NCI-H2196 treated with DMSO at 0.1 percent for 48 hours (cell line): ENCODE measurements at regions not wholly inside any gene's neighbourhood (a gene's known extent, or its start where the extent isn't known, plus 50 kb on each side); places are given as distances from the start of the nearest gene placed in this dataset.

ENCODE experiments used
- DNase-seq: peaks from one replicate; lab custom pipeline; 2025; ENCODE audit not compliant: unreplicated experiment; lab: John Stamatoyannopoulos, UW

GRCh38 chr10:3692387-3692999, 92.5 kb downstream of the KLF6 start:
- no peak for DNase-seq

- no peak for DNase-seq
Observed at GRCh38 chr10:3691482-3691881, 93.5 kb downstream of the KLF6 start.

- no peak for DNase-seq
Observed at GRCh38 chr10:3689871-3690510, 95.0 kb downstream of the KLF6 start.

DNA sequence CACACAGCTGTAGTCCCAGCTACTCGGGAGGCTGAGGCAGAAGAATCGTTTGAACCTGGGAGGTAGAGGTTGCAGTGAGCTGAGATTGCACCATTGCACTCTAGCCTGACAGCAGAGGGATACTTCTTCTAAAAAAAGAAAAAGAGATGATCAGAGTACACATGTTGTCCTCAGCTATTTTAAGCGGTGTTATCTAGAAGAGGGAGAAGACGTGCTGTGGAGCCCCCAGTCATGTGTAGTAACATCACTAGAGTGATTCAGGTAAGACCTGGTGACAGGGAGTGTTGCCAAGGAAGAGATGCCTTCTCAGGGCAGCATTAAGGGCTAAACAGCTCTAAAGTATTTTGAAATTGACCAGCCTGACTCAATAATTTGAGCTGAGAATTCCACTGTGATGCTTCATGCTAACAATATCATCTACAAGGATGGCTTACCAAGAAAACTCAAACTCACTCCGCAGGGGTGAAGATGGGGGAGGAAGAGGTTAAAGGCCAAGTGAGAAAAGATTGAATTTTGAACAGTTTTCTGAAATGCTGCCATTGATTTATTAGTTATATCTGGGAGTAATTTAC, 97.4 kb downstream of the KLF6 start:
- no peak for DNase-seq

DNA sequence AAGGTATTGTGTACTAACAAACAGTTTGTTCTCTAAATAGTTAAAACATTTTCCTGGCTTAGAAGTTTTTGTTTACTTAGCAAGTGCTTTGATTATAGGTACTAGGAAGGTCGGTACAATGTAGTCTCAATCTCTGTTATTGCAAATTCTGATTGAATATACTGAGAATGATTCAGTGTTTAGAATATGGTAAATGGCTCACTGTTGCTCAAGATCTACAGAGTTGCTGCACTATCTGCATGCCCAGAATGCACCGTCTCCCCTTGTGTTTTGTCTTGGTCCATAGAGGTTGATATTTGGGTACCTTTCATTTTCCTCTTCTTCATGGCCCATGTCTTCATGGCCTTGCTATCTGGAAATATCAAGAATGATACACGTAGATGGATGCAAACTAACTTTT, 99.6 kb downstream of the KLF6 start:
- no peak for DNase-seq

GRCh38 chr10:3684891-3685290, 100.1 kb downstream of the KLF6 start:
- DNase-seq: no peak

- no peak for DNase-seq
Observed at GRCh38 chr10:3683560-3683959, 101.4 kb downstream of the KLF6 start.

DNA sequence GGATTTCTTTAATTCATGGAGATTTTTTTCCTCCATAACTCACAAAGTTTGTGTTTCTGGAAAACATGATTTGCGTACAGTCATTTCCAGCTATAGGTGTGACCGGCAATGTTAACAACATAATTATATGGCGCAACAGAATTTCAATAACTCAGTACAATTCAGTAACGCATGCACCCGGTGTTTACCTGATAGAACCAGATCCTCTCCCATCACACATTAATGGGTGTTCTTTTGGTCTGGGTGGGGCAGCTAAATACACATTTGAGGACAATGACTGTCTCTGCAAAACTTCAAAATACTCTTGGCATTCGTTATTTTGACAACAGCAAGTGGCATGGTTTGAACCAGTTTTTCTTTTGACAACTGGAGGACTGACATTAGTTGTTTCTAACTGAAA, 102.3 kb downstream of the KLF6 start:
- no peak for DNase-seq

- no peak for DNase-seq
Observed at GRCh38 chr10:3681642-3682554, 103.1 kb downstream of the KLF6 start.

- DNase-seq: no peak
Observed at GRCh38 chr10:3679950-3680629, 104.9 kb downstream of the KLF6 start.

DNA sequence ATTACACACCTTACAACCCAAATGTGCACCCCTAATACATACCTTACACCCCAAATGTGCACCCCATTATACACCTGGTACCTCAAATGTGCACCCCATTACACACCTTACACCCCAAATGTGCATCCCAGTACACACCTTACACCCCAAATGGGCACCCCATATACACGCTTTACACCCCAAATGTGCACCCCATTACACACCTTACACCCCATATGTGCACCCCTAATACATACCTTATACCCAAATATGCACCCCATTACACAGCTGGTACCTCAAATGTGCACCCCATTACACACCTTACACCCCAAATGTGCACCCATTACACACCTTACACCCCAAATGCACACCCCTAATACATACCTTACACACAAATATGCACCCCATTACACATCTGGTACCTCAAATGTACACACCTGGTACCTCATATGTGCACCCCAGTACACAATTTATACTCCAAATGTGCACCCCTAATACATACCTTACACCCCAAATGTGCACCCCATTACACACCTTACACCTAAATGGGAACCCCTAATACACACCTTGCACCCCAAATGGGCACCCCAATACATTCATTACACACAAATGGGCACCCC, 106.3 kb downstream of the KLF6 start:
- no peak for DNase-seq

DNA sequence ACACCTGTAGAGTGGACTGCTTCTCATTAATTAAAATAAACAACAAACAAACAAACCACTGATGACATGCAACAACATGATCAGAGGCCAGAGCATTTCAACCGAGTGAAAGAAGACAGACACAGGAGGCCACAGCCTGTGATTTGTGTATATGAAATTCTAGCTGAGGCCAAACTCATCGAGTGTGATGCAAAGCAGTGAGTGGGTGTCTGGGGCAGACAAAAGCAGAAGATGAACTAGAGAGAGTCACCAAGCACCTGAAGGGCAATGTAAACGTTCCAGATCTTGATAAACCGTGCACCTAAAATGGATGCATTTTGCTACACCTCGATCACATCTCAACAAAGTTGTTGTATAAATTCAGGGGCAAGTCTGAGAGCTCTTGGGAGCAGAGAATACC, 108.4 kb downstream of the KLF6 start:
- DNase-seq: no peak

DNA sequence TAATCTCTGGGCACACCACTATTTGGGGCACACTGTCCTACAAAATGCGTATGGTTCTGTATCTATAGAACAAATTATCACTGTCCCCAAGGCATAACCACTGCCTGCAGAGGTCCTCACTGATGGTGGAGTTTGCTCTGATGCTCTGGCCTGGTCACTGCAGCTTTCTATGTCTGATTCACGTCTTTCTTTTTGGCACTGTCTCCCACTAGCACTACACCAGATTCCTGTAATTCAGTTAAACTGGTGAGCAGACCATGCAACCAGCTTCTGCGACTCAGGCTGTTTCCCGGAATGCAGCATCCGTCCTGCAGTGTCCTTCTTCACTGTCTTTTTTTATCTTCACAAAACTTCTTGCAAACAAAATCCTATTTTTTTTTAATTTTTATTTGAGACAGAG, 112.8 kb downstream of the KLF6 start:
- no peak for DNase-seq

GRCh38 chr10:3671386-3671955, 113.5 kb downstream of the KLF6 start:
- DNase-seq: no peak

DNA sequence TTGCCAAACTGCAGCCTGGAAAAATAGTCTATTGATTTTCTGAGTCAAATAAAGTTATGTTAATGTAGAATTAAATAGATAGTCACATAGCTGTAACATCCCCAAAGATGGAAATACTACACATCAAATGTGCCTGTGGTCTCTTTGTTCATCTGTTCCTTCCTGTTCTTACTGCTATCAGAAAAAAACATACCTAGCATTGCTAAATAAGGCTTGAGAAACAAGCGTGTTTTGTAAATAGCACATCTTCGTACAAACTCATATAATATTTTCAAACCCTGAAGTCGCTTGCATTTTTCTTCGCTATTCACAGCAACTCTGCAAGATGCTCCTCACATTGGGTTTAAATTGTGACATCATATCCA, 116.1 kb downstream of the KLF6 start:
- DNase-seq: no peak

DNA sequence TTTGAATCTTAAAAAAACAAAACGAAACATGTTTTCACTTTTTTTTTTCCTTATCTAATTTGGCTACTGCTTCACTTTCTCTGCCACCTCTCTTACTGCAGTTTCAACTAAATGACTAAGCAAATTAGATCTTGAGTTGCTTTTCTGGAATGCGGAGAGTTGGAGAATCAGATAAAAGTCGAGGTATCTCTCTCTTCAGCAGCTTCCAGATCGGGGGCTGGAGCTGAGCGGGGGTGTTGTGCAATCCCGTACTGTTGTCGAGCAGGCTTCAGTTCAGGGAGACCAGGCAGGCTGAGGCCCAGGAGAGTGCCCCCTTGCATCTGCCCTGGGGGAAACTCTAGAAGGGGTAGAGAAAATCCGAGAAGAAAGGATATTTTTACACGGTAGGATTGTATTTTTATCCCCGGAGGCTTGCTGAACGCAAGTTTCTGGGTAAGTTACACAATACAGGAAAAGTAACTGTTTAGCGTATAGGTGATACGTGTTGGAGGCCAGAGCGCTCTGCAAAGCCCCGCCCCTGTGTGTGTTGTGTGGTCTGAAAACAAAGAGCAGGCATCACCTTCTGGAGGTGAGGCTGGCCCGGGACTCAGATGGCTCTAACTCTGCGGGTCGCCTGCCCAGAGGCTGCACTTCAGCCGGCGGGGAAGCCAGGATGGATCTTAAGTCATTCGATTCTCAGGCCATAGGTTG, 116.6 kb downstream of the KLF6 start:
- no peak for DNase-seq

DNA sequence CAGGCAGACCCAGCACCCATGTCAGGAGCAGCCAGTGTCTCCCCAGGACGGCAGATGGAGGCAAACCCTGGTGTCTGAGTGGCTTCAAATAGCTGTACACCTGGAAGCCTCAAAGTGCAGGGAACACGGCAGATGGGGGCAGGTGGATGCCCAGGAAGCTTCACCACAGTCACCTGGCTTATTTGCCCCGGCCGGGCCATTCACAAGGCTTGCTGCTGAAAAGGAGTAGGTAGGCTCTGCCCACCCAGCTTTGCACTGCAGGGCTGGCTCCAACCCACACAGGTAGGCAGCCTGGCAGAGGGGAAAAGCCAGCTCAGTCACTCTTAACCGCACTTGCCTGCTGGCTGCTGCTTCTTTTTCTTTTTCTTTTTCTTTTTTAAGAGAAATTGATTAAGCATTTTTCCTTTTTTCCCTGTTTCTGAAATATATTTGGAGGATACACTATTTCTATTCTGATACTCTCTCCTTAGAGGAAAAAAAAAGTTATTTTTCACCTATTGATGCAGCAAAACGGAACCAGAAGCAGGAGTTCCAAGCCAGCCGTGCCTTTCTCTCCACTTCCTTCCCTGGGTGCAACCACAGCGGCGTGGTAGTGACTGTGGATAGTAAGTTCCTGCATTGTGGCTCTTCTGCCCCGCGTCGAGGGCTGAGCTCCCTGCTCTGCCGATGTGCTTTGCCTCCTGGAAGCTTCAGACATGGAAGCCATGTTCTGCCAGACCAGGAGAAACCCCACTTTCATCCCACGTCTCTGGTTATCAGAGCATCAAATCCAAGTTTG, 118.3 kb downstream of the KLF6 start:
- DNase-seq: no peak

DNA sequence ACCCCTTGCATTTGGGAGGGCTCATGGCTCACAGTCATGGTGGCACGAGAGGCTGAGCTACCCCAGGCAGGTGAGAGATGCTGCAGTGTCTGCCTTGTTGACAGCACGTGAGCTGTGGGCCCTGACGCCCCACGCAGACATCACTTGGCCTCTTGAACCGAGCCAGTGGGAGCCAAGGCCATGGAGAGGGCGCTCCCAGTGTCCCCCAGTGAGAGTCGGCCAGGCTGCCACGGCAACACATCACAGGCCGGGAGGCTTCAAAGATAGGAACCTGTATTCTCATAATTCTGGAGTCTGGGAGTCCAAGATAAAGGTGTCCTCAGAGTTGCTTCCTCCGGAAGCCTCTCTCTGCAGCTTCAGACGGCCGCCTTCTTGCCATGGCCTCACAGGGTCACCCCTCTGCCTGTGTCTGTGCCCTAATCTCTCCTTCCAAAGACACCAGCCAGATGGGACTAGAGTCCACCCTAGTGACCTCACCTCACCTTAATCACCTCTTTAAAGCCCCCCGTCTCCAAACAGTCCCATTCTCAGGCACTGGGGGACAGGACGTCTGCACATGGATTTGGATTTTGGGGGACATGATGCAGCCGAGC, 119.6 kb downstream of the KLF6 start:
- DNase-seq: no peak

GRCh38 chr10:3662775-3663174, 122.2 kb downstream of the KLF6 start:
- no peak for DNase-seq
